B cell (primary cell): ENCODE measurements at regions not wholly inside any gene's neighbourhood (a gene's known extent, or its start where the extent isn't known, plus 50 kb on each side); places are given as distances from the start of the nearest gene placed in this dataset.

Experiments
- EZH2 ChIP-seq: IDR thresholded peaks from 2 replicates; pipeline ENCODE4 v1.6.1; 2012; ENCODE audit warnings: borderline replicate concordance, low read depth, mild to moderate bottlenecking, moderate library complexity, low read length; ENCODE audit not compliant: insufficient read depth, poor library complexity, severe bottlenecking
- TF ChIP-seq, protein P1 (sequence below): fragments of 200-600 bp; IDR thresholded peaks from one replicate; pipeline ENCODE4 v1.8.0; 2022; ENCODE audit warnings: antibody characterized with exemption, mild to moderate bottlenecking

DNA sequence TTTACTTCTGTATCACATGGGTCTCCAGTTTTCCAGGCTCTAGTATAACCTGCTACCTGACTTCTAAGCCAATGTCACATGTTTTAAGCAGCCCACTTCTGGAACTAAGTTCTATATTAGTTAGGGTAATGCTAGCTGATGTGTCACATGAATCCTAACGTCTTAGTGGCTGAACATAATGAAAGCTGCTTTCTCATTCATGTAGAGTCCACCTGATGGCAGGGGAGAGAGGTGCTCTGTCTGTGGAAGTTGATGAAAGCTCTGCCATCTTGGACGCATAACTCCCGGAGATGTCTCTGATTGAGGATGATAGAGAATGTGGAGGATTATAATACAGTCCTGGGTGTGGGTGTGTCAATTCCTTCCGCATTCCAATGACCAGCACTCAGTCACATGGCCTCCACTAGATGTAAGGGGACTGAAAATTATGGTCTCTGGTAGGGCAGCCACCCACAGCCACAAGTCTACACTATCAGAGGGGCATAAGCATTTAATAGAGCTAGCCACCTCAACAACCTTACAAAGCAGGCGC, 234.4 kb upstream of the CRY1 start:
- TF ChIP-seq, protein P1, sequence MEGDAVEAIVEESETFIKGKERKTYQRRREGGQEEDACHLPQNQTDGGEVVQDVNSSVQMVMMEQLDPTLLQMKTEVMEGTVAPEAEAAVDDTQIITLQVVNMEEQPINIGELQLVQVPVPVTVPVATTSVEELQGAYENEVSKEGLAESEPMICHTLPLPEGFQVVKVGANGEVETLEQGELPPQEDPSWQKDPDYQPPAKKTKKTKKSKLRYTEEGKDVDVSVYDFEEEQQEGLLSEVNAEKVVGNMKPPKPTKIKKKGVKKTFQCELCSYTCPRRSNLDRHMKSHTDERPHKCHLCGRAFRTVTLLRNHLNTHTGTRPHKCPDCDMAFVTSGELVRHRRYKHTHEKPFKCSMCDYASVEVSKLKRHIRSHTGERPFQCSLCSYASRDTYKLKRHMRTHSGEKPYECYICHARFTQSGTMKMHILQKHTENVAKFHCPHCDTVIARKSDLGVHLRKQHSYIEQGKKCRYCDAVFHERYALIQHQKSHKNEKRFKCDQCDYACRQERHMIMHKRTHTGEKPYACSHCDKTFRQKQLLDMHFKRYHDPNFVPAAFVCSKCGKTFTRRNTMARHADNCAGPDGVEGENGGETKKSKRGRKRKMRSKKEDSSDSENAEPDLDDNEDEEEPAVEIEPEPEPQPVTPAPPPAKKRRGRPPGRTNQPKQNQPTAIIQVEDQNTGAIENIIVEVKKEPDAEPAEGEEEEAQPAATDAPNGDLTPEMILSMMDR: no peak
- no peak for TF ChIP-seq EZH2
